SU-DHL-6 (cell line): ENCODE measurements at regions not wholly inside any gene's neighbourhood (a gene's known extent, or its start where the extent isn't known, plus 50 kb on each side); places are given as distances from the start of the nearest gene placed in this dataset.

Experiments used
- H2AFZ ChIP-seq: fragments of 200-600 bp; sonication (generic); 2 replicates; pipeline ENCODE4 v1.6.1; 2014; ENCODE audit warnings: low read depth, mild to moderate bottlenecking, moderate library complexity, mixed read lengths, antibody characterized with exemption, low read length; ENCODE audit not compliant: severe bottlenecking
- H3F3A ChIP-seq: fragments of 200-600 bp; shearing (Covaris generic); 2 replicates; pipeline ENCODE4 v1.6.0; 2016; ENCODE audit warnings: antibody characterized with exemption, mild to moderate bottlenecking; ENCODE audit not compliant: insufficient read depth
- H3K27ac ChIP-seq: fragments of 200-600 bp; sonication (generic); 2 replicates; pipeline ENCODE4 v1.5.1; 2016; ENCODE audit warnings: low read depth, mild to moderate bottlenecking, low read length, moderate library complexity, mixed read lengths
- H3K27me3 ChIP-seq: fragments of 200-600 bp; sonication (generic), shearing (Covaris generic); 2 replicates; pipeline ENCODE4 v1.6.0; 2014; ENCODE audit warnings: mild to moderate bottlenecking, low read length
- H3K36me3 ChIP-seq: fragments of 200-600 bp; sonication (generic); 2 replicates; pipeline ENCODE4 v1.6.1; 2014; ENCODE audit warnings: mild to moderate bottlenecking, low read length, mixed read lengths
- H3K4me2 ChIP-seq: fragments of 300-600, 200-600 bp; shearing (Covaris generic), sonication (generic); 2 replicates; pipeline ENCODE4 v1.6.0; 2014; ENCODE audit warnings: low read length, low read depth, mild to moderate bottlenecking; ENCODE audit not compliant: poor library complexity, severe bottlenecking
- H3K4me3 ChIP-seq: fragments of 200-600 bp; sonication (generic); 2 replicates; pipeline ENCODE4 v1.5.1; 2014; ENCODE audit warnings: antibody characterized with exemption, low read length, mild to moderate bottlenecking, mixed read lengths; ENCODE audit not compliant: insufficient read depth, poor library complexity, severe bottlenecking
- H3K79me2 ChIP-seq: fragments of 200-600 bp; sonication (generic); 2 replicates; pipeline ENCODE4 v1.6.1; 2014; ENCODE audit warnings: mild to moderate bottlenecking, low read length, moderate library complexity; ENCODE audit not compliant: insufficient read depth
- H3K9ac ChIP-seq: fragments of 200-600 bp; sonication (generic); 2 replicates; pipeline ENCODE4 v1.7.0; 2014; ENCODE audit warnings: mild to moderate bottlenecking, low read length
- H3K9me2 ChIP-seq: fragments of 200-600 bp; sonication (generic); replicated peaks from 2 replicates; pipeline ENCODE4 v1.6.1; 2014; ENCODE audit warnings: low read length; ENCODE audit not compliant: insufficient read depth
- H3K9me3 ChIP-seq: fragments of 200-600 bp; sonication (generic); 2 replicates; pipeline ENCODE4 v1.6.1; 2014; ENCODE audit warnings: low read length, mixed read lengths; ENCODE audit not compliant: insufficient read depth
- H4K20me1 ChIP-seq: fragments of 200-600 bp; sonication (generic); 2 replicates; pipeline ENCODE4 v1.6.1; 2014; ENCODE audit warnings: low read depth, mild to moderate bottlenecking, antibody characterized with exemption, low read length, moderate library complexity, mixed read lengths
- EZH2phosphoT487 ChIP-seq: fragments of 200-600 bp; sonication (generic), shearing (Covaris generic); conservative IDR thresholded peaks from 2 replicates; pipeline ENCODE4 v1.6.1; 2018; ENCODE audit warnings: mild to moderate bottlenecking, antibody characterized with exemption, low read length, moderate library complexity, mixed read lengths
- TF ChIP-seq, protein P1 (sequence below): fragments of 200-600 bp; sonication (generic); IDR thresholded peaks from one replicate; pipeline ENCODE4 v1.5.1; 2017; ENCODE audit warnings: antibody characterized with exemption, mild to moderate bottlenecking, low read length, moderate library complexity; ENCODE audit not compliant: insufficient read depth, poor library complexity, severe bottlenecking

DNA sequence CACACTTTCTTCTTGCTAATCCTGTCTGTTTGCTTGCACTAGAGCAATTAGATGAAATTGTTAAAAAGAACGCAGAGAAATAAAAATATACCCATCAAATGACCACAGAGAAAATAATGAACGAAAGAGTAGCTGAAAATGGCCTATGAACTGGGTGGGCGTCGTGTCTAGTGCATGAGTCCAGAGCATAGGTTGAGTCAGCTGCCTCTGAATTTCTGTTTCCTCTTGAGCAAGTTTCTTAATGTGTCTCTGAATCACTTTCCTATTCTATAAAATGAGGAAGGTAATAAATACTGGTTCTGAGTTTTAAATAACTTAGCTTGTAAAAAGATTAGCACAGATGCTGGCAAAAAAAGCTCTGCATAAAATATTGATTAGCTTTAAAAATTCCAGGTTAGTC lies 75.0 kb downstream of the POM121L12 start:
- Histone ChIP-seq H3K36me3 (no peaks in the 10 kb centered on the region), H3K4me3 (no peak overlapping the region), H3K9ac (no peak overlapping the region), H3K79me2 (no peaks in the 10 kb centered on the region), H2AFZ (no peak overlapping the region), H3K27ac (no peak overlapping the region), H3K27me3 (no peaks in the 10 kb centered on the region), H4K20me1 (no peaks in the 10 kb centered on the region), H3K4me2 (no peak overlapping the region), H3F3A (no peaks in the 10 kb centered on the region), H3K9me2 (no peaks in the 10 kb centered on the region), H3K9me3 (no peaks in the 10 kb centered on the region)
- TF ChIP-seq, protein P1, sequence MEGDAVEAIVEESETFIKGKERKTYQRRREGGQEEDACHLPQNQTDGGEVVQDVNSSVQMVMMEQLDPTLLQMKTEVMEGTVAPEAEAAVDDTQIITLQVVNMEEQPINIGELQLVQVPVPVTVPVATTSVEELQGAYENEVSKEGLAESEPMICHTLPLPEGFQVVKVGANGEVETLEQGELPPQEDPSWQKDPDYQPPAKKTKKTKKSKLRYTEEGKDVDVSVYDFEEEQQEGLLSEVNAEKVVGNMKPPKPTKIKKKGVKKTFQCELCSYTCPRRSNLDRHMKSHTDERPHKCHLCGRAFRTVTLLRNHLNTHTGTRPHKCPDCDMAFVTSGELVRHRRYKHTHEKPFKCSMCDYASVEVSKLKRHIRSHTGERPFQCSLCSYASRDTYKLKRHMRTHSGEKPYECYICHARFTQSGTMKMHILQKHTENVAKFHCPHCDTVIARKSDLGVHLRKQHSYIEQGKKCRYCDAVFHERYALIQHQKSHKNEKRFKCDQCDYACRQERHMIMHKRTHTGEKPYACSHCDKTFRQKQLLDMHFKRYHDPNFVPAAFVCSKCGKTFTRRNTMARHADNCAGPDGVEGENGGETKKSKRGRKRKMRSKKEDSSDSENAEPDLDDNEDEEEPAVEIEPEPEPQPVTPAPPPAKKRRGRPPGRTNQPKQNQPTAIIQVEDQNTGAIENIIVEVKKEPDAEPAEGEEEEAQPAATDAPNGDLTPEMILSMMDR, result no peak
- TF ChIP-seq EZH2phosphoT487, result no peak

DNA sequence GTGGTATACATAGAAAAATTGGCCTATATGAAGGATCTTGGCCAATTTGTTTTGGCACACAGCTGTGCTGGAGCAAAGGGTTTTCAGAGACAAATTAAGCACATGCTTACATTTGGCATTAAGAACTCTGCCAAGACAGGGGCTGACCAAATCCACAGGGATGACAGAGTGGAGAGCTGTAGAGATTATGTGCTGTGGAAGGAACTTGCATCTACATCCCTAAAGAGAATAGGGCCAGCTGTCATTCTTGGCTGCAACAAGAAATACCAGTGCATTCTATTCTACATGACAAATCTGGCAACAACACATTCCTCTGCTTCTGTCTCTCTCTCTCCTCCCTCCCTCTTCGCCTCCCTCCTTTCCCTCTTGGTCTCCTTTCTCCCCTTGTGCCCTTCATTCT lies 75.6 kb downstream of the POM121L12 start:
- Histone ChIP-seq H3K4me3 (no peak overlapping the region), H3K27ac (no peak overlapping the region), H3K4me2 (no peak overlapping the region)

DNA sequence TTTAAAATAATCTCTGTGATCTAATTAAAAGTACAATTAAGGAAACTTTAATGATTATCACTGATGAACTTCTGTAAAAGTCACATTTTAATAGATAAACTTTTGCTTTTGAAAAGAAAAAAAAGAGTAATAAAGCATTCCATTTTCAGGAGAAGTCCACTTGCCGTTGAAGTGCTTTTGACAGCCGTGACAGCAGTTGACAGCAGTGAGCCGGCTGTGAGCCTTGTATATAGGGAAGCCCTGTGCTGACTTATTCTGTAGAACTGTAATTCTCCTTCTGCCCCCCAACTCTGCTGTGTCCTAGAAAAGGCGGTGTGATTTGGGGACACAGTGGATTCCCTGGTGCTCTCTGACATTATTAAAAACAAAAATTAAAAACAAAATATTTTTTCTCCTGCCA lies 78.0 kb downstream of the POM121L12 start:
- H3K4me2 ChIP-seq, result no peak overlapping the region
- H3K9me3 ChIP-seq, result no peaks in the 10 kb centered on the region
- H3K27ac ChIP-seq, result no peak overlapping the region
- no peak overlapping the region for H3K4me3 ChIP-seq
- H3K36me3 ChIP-seq, result no peaks in the 10 kb centered on the region
- H3K9me2 ChIP-seq, result no peaks in the 10 kb centered on the region
- H2AFZ ChIP-seq, result no peak overlapping the region
- H3F3A ChIP-seq, result no peaks in the 10 kb centered on the region
- no peaks in the 10 kb centered on the region for H3K27me3 ChIP-seq
- no peak overlapping the region for H3K9ac ChIP-seq
- no peaks in the 10 kb centered on the region for H3K79me2 ChIP-seq
- H4K20me1 ChIP-seq, result no peaks in the 10 kb centered on the region
- TF ChIP-seq, protein P1, result no peak
- no peak for TF ChIP-seq EZH2phosphoT487

More for the DNA sequence above, 75.6 kb downstream of the POM121L12 start:
- Histone ChIP-seq H3K79me2 (no peaks in the 10 kb centered on the region), H3K9ac (no peak overlapping the region), H4K20me1 (no peaks in the 10 kb centered on the region), H3K27me3 (no peaks in the 10 kb centered on the region), H3F3A (no peaks in the 10 kb centered on the region), H3K36me3 (no peaks in the 10 kb centered on the region), H3K9me3 (no peaks in the 10 kb centered on the region), H2AFZ (no peak overlapping the region), H3K9me2 (no peaks in the 10 kb centered on the region)
- TF ChIP-seq, protein P1, result no peak
- TF ChIP-seq EZH2phosphoT487, result no peak
